Loucy (cell line): ENCODE measurements at regions not wholly inside any gene's neighbourhood (a gene's known extent, or its start where the extent isn't known, plus 50 kb on each side); places are given as distances from the start of the nearest gene placed in this dataset.

Experiments
- H2AFZ ChIP-seq: fragments of 200-600 bp; sonication (generic); 2 replicates; pipeline ENCODE4 v1.6.0; 2016; ENCODE audit warnings: antibody characterized with exemption, mild to moderate bottlenecking, low read length, moderate library complexity
- H3F3A ChIP-seq: fragments of 200-600 bp; 2 replicates; pipeline ENCODE4 v1.6.0; 2016; ENCODE audit warnings: antibody characterized with exemption, low read depth, mild to moderate bottlenecking
- H3K27me3 ChIP-seq: fragments of 200-600 bp; sonication (generic); 2 replicates; pipeline ENCODE4 v1.6.1; 2014; ENCODE audit warnings: low read length, mild to moderate bottlenecking; ENCODE audit not compliant: insufficient read depth, poor library complexity, severe bottlenecking
- H3K36me3 ChIP-seq: fragments of 200-600 bp; sonication (generic); 2 replicates; pipeline ENCODE4 v1.6.1; 2016; ENCODE audit warnings: low read length; ENCODE audit not compliant: insufficient read depth
- H3K4me1 ChIP-seq: fragments of 200-600 bp; sonication (generic); 2 replicates; pipeline ENCODE4 v1.5.1; 2014; ENCODE audit warnings: low read length, mild to moderate bottlenecking; ENCODE audit not compliant: insufficient read depth, poor library complexity, severe bottlenecking
- H3K4me2 ChIP-seq: fragments of 200-600 bp; sonication (generic); 2 replicates; pipeline ENCODE4 v1.6.0; 2014; ENCODE audit warnings: antibody characterized with exemption, low read length, low read depth, mild to moderate bottlenecking; ENCODE audit not compliant: poor library complexity, severe bottlenecking
- H3K4me3 ChIP-seq: fragments of 200-600 bp; sonication (generic); 2 replicates; pipeline ENCODE4 v1.5.1; 2014; ENCODE audit warnings: low read length, mild to moderate bottlenecking, mixed read lengths; ENCODE audit not compliant: poor library complexity, severe bottlenecking
- H3K79me2 ChIP-seq: fragments of 200-600 bp; sonication (generic); 2 replicates; pipeline ENCODE4 v1.6.1; 2014; ENCODE audit warnings: low read length; ENCODE audit not compliant: insufficient read depth
- H3K9ac ChIP-seq: fragments of 200-600 bp; sonication (generic); 2 replicates; pipeline ENCODE4 v1.6.0; 2014; ENCODE audit warnings: mild to moderate bottlenecking, low read depth, low read length, moderate library complexity; ENCODE audit not compliant: poor library complexity, severe bottlenecking
- H3K9me2 ChIP-seq: fragments of 200-600 bp; sonication (generic); replicated peaks from 2 replicates; pipeline ENCODE4 v1.6.1; 2016; ENCODE audit warnings: low read depth, low read length, mixed read lengths
- H3K9me3 ChIP-seq: fragments of 200-600 bp; sonication (generic); 2 replicates; pipeline ENCODE4 v1.6.1; 2014; ENCODE audit warnings: mild to moderate bottlenecking, antibody characterized with exemption, low read length, low read depth; ENCODE audit not compliant: insufficient read depth
- H4K20me1 ChIP-seq: fragments of 200-600 bp; sonication (generic); 2 replicates; pipeline ENCODE4 v1.6.0; 2014; ENCODE audit warnings: antibody characterized with exemption, low read length, mild to moderate bottlenecking; ENCODE audit not compliant: insufficient read depth, poor library complexity, severe bottlenecking
- CTCF ChIP-seq: fragments of 200-600 bp; sonication (generic); conservative IDR thresholded peaks from 2 replicates; pipeline ENCODE4 v1.5.1; 2014; ENCODE audit warnings: mild to moderate bottlenecking, antibody characterized with exemption, low read length
- EZH2phosphoT487 ChIP-seq: fragments of 200-600 bp; IDR thresholded peaks from 2 replicates; pipeline ENCODE4 v1.6.1; 2018; ENCODE audit warnings: antibody characterized with exemption, mild to moderate bottlenecking, moderate library complexity, borderline replicate concordance

GRCh38 chr6:168909288-168909687, 344.4 kb downstream of the THBS2 start:
- H3K4me3 ChIP-seq = no peak overlapping the region
- no peaks in the 10 kb centered on the region for H3K9me2 ChIP-seq
- H3K4me2 ChIP-seq = no peak overlapping the region
- peaks cover 20% of the 10 kb centered on the region; the same call in 1 of the 2 replicates for H3K9me3 ChIP-seq
- H3K79me2 ChIP-seq = no peaks in the 10 kb centered on the region
- no peak overlapping the region for H3K9ac ChIP-seq
- no peaks in the 10 kb centered on the region for H3K4me1 ChIP-seq
- H3K27me3 ChIP-seq = no peaks in the 10 kb centered on the region
- no peaks in the 10 kb centered on the region for H4K20me1 ChIP-seq
- no peaks in the 10 kb centered on the region for H3K36me3 ChIP-seq
- no peak overlapping the region for H2AFZ ChIP-seq
- no peaks in the 10 kb centered on the region for H3F3A ChIP-seq
- TF ChIP-seq EZH2phosphoT487 (no peak), CTCF (no peak)

GRCh38 chr6:168908887-168909286, 344.8 kb downstream of the THBS2 start:
- H3K79me2 ChIP-seq = no peaks in the 10 kb centered on the region
- no peak overlapping the region for H3K9ac ChIP-seq
- no peaks in the 10 kb centered on the region for H4K20me1 ChIP-seq
- no peak overlapping the region for H3K4me3 ChIP-seq
- TF ChIP-seq EZH2phosphoT487 (no peak), CTCF (no peak)
- no peaks in the 10 kb centered on the region for H3K36me3 ChIP-seq
- no peaks in the 10 kb centered on the region for H3F3A ChIP-seq
- no peaks in the 10 kb centered on the region for H3K4me1 ChIP-seq
- H3K9me3 ChIP-seq = peaks cover 16% of the 10 kb centered on the region; the same call in 1 of the 2 replicates
- H3K4me2 ChIP-seq = no peak overlapping the region
- no peak overlapping the region for H2AFZ ChIP-seq
- H3K9me2 ChIP-seq = no peaks in the 10 kb centered on the region
- H3K27me3 ChIP-seq = no peaks in the 10 kb centered on the region

- Histone ChIP-seq H3K9me3 (peaks cover 12% of the 10 kb centered on the region; the same call in 1 of the 2 replicates), H3K4me2 (no peak overlapping the region), H3K36me3 (no peaks in the 10 kb centered on the region), H3K9ac (no peak overlapping the region), H3K9me2 (no peaks in the 10 kb centered on the region), H3K4me1 (no peaks in the 10 kb centered on the region), H3K79me2 (no peaks in the 10 kb centered on the region), H2AFZ (no peak overlapping the region), H3K4me3 (no peak overlapping the region), H3K27me3 (no peaks in the 10 kb centered on the region), H3F3A (no peaks in the 10 kb centered on the region), H4K20me1 (no peaks in the 10 kb centered on the region)
- no peak for TF ChIP-seq CTCF
- TF ChIP-seq EZH2phosphoT487 = no peak
Observed at GRCh38 chr6:168908166-168908565, 345.5 kb downstream of the THBS2 start.
